ENCODE measurements at regions not wholly inside any gene's neighbourhood (a gene's known extent, or its start where the extent isn't known, plus 50 kb on each side); places are given as distances from the start of the nearest gene placed in this dataset.

DNA sequence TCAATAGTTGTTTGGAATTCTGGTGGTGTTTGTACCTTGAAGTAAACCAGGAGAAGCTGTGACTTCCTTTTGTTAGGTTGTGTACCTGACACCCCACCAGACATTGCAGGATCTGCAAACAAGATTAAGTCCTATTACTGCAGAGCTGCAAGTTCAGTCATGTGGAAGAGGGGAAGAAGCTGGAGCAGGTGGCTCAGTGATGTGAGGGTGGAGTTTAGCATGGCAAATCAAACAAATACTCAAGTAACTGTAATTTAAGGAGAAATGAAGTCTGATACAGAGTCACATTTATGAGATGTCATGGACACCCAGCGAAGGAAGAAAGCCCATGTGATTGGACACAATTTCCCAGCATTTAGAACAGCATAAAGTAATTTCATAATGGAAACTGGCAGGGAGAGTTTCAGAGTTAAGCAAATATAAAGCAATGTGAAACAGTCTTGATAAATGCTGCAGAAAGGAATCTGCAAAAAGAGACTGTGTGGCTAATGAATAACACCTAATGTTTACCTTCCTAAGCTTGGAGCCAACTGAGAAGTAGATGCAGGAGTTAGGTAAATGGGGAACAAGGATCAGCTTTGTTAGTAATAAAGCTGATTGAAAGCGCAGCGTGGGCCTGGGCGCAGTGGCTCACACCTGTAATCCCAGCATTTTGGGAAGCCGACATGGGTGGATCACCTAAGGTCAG lies 249.1 kb downstream of the GBA3 start:
- H3K4me3 Mint-ChIP-seq = no peak overlapping the region
- no peaks in the 10 kb centered on the region for H3K36me3 Mint-ChIP-seq (ENCODE audit: insufficient read depth)
- ATAC-seq (replicated peaks; ENCODE audit: extremely low read depth, poor library complexity, severe bottlenecking) (no peak), DNase-seq (ENCODE audit: low spot score in 2 of 2) (no peak)
- no peaks in the 10 kb centered on the region for H3K27me3 Mint-ChIP-seq
- H3K27ac Mint-ChIP-seq (ENCODE audit: low read depth) = no peak overlapping the region
- H3K4me1 Mint-ChIP-seq = no peaks in the 10 kb centered on the region
- peaks cover 15% of the 10 kb centered on the region for H3K9me3 Mint-ChIP-seq

DNA sequence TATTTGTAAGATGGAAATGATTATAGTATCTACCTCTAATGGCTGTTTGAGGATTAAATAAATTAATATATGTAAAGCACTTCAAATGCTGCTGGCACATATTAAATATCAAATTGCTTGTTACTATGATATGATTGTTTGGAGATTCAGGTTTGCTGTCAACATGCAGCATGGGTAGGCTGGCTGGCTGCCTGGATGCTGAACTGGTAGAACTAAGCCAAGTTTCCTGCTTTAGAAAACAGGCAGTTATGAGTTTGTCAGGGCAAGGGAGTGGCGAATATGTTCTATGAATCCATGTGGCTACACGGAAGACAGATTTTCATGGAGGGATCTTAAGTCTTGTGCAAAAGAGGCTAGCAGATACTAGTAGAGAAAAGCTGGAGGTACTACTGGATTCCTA lies 239.6 kb downstream of the GBA3 start:
- no peak for ATAC-seq (replicated peaks; ENCODE audit: extremely low read depth, poor library complexity, severe bottlenecking)
- H3K27me3 Mint-ChIP-seq = no peaks in the 10 kb centered on the region
- peaks cover 10% of the 10 kb centered on the region for H3K9me3 Mint-ChIP-seq
- no peak overlapping the region for H3K4me3 Mint-ChIP-seq
- no peaks in the 10 kb centered on the region for H3K4me1 Mint-ChIP-seq
- no peak for DNase-seq (ENCODE audit: low spot score in 2 of 2)
- no peak overlapping the region for H3K27ac Mint-ChIP-seq (ENCODE audit: low read depth)
- H3K36me3 Mint-ChIP-seq (ENCODE audit: insufficient read depth) = no peaks in the 10 kb centered on the region

DNA sequence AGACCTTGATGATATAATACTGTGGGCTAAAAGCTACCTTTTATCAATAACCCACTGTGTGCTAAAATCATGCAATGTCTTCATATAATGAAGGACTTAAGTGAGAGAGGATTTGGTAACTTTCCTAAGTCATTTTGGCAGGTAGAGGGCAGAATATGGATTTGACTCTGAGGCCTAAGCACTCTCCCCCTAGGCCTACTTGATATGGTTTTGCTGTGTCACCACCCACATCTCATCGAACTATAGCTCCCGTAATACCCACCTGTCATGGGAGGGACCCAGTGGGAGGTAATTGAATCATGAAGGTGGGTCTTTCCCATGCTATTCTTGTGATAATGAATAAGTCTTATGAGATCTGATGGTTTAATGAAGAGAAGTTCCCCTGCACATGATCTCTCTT lies 229.7 kb downstream of the GBA3 start:
- DNase-seq (ENCODE audit: low spot score in 2 of 2) (no peak), ATAC-seq (replicated peaks; ENCODE audit: extremely low read depth, poor library complexity, severe bottlenecking) (no peak)
- Mint-ChIP-seq H3K27me3 (no peaks in the 10 kb centered on the region), H3K36me3 (ENCODE audit: insufficient read depth) (no peaks in the 10 kb centered on the region), H3K9me3 (peaks cover 29% of the 10 kb centered on the region), H3K4me1 (no peaks in the 10 kb centered on the region), H3K27ac (ENCODE audit: low read depth) (no peak overlapping the region), H3K4me3 (no peak overlapping the region)

DNA sequence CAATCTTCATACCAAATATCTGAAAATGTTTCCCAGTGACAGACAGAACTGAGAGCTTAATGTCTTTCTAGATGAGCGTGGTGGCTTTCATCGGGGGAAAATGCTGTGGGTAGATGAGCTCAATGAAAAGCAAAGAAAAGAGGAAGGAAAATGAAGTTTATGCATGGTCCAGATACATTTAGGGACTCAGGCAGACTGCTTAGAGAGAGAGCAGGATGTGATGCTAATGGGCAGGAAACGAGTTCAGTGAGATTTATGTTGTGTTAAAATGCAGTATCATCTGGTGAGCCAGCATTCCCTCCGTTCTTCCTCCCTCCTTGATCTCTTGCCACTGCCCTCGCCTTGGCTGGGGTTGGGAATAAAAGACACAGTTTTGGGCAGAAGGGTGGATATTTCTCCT lies 229.2 kb downstream of the GBA3 start:
- H3K27ac Mint-ChIP-seq (ENCODE audit: low read depth) = no peak overlapping the region
- H3K36me3 Mint-ChIP-seq (ENCODE audit: insufficient read depth) = no peaks in the 10 kb centered on the region
- H3K4me1 Mint-ChIP-seq = no peaks in the 10 kb centered on the region
- no peak for DNase-seq (ENCODE audit: low spot score in 2 of 2)
- no peaks in the 10 kb centered on the region for H3K27me3 Mint-ChIP-seq
- no peak for ATAC-seq (replicated peaks; ENCODE audit: extremely low read depth, poor library complexity, severe bottlenecking)
- no peak overlapping the region for H3K4me3 Mint-ChIP-seq
- peaks cover 25% of the 10 kb centered on the region for H3K9me3 Mint-ChIP-seq

DNA sequence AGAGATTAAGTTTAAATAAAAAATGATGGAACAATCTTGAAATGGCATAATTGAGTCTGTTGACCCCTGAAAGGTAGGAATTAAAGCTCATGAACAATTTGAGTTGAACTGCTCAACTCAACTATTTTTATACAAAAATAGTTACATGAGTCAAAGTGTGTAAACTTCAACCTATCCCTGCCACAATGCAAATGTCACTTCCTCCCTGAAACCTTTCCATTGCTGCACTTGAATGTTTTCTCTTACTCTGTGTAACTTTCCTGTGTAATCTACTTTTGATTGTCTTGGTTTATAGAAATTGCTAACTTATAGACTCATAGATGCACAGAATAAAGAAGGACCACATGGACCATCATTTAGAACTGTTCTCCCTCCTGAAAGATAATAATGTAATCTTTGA lies 218.5 kb downstream of the GBA3 start:
- H3K4me3 Mint-ChIP-seq = no peak overlapping the region
- ATAC-seq (replicated peaks; ENCODE audit: extremely low read depth, poor library complexity, severe bottlenecking) (no peak), DNase-seq (ENCODE audit: low spot score in 2 of 2) (no peak)
- no peaks in the 10 kb centered on the region for H3K27me3 Mint-ChIP-seq
- no peaks in the 10 kb centered on the region for H3K4me1 Mint-ChIP-seq
- H3K9me3 Mint-ChIP-seq = peaks cover 18% of the 10 kb centered on the region
- H3K36me3 Mint-ChIP-seq (ENCODE audit: insufficient read depth) = no peaks in the 10 kb centered on the region
- H3K27ac Mint-ChIP-seq (ENCODE audit: low read depth) = no peak overlapping the region

DNA sequence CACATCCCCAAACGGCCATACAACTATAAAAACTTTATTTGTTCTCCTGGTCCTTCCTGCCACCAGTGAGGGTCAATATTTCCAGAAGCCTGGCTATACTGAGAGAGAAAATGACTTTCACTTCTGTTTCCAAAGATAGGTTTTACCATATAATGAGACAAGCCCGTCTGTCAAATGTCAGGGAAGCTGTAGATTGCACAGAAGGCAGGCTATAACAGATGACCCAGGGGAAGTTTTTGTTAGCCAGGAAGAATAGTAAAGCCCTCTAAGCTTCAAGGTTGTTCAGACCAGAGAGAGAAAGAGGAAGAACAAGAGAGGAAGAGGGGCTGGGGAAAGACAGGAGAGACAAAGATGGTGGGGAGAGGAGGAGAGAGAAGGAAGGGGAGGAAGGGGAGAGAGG lies 217.5 kb downstream of the GBA3 start:
- Mint-ChIP-seq H3K4me3 (no peak overlapping the region), H3K27me3 (no peaks in the 10 kb centered on the region), H3K36me3 (ENCODE audit: insufficient read depth) (no peaks in the 10 kb centered on the region), H3K9me3 (peaks cover 18% of the 10 kb centered on the region), H3K27ac (ENCODE audit: low read depth) (no peak overlapping the region), H3K4me1 (no peaks in the 10 kb centered on the region)
- DNase-seq (ENCODE audit: low spot score in 2 of 2) (no peak), ATAC-seq (replicated peaks; ENCODE audit: extremely low read depth, poor library complexity, severe bottlenecking) (no peak)

DNA sequence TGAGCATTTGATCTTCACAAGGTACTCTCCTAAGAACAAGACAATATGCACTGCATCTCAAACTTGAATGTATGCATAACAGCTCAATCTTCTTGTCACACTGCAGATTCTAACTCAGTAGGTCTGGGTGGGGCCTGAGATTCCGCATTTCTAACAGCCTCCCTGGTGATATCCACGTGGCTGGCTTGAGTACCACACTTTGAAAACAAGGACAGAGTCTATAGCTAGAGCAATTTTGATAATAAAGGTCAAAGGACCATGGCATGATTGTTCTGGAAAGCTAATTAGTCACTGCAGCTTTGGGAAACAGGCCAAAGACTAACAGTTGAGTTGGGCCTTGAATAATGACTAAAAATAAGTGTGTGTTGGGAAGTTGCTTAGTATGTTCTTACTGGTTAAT lies 213.3 kb downstream of the GBA3 start:
- ATAC-seq (replicated peaks; ENCODE audit: extremely low read depth, poor library complexity, severe bottlenecking) = no peak
- Mint-ChIP-seq H3K27me3 (no peaks in the 10 kb centered on the region), H3K4me1 (no peaks in the 10 kb centered on the region)

DNA sequence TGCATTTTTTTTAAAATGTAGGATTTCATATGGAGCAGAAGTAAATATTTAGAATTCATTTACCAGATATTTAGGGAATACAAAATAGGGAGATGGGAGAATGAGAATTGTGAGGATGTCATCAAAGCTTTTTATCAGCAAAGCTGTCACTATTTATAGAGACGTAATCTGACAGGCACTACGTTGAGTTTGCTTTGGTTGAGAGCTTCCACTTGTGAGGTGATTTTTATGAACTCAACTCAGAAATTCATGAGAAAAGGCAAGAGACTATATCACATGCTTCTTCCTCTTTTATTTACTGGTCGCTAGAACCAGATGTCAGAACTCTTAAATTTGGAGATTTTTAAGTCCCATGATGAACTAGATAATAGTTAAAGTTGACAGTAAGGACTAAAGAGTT lies 211.2 kb downstream of the GBA3 start:
- H3K4me1 Mint-ChIP-seq = no peaks in the 10 kb centered on the region
- H3K36me3 Mint-ChIP-seq (ENCODE audit: insufficient read depth) = no peaks in the 10 kb centered on the region
- no peak for ATAC-seq (replicated peaks; ENCODE audit: extremely low read depth, poor library complexity, severe bottlenecking)
- H3K27me3 Mint-ChIP-seq = no peaks in the 10 kb centered on the region
- DNase-seq (ENCODE audit: low spot score in 2 of 2) = no peak
- H3K4me3 Mint-ChIP-seq = no peak overlapping the region
- no peak overlapping the region for H3K27ac Mint-ChIP-seq (ENCODE audit: low read depth)
- H3K9me3 Mint-ChIP-seq = peaks cover 6% of the 10 kb centered on the region

More for the DNA sequence above, 213.3 kb downstream of the GBA3 start:
- H3K9me3 Mint-ChIP-seq = peaks cover 18% of the 10 kb centered on the region
- H3K27ac Mint-ChIP-seq (ENCODE audit: low read depth) = no peak overlapping the region
- no peak overlapping the region for H3K4me3 Mint-ChIP-seq
- no peaks in the 10 kb centered on the region for H3K36me3 Mint-ChIP-seq (ENCODE audit: insufficient read depth)
- no peak for DNase-seq (ENCODE audit: low spot score in 2 of 2)

DNA sequence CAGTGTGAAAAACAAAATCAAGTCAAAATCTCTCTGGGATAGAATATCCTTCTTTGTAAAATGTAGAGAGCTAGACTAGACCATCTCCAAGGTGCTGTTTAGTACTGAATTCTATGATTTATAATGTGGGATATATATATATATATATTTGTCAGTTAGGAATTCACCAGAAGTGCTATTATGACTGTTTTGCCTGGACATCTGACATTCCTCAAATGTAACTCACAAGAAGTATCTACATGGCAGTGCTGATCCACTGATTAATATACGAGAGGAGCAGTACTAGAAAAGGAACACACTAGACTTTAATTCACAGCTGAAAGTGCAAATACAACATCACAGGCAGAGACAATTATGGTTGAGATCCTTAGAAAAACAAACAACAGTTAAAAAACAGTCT lies 208.9 kb downstream of the GBA3 start:
- DNase-seq (ENCODE audit: low spot score in 2 of 2) (no peak), ATAC-seq (replicated peaks; ENCODE audit: extremely low read depth, poor library complexity, severe bottlenecking) (no peak)
- H3K36me3 Mint-ChIP-seq (ENCODE audit: insufficient read depth) = no peaks in the 10 kb centered on the region
- no peaks in the 10 kb centered on the region for H3K4me1 Mint-ChIP-seq
- no peak overlapping the region for H3K27ac Mint-ChIP-seq (ENCODE audit: low read depth)
- H3K27me3 Mint-ChIP-seq = no peaks in the 10 kb centered on the region
- H3K4me3 Mint-ChIP-seq = no peak overlapping the region
- H3K9me3 Mint-ChIP-seq = no peaks in the 10 kb centered on the region

DNA sequence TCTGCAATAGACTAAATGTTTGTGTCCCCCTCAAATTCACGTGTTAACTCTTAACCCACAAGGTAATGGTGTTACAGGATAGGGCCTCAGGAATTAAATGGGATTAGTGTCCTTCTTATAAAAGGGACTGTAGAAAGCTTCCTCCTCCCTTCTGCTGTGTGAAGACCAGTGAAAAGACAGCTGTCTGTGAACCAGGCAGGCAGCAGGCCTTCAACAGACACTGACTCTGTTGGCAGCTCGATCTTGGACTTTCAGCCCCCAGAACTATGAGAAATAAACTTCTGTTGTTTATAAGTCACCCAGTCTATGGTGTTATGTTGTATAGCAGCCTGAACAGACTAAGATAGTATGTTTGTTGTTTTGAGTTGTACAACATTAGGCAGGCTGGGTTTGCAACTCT lies 208.1 kb downstream of the GBA3 start:
- no peak for ATAC-seq (replicated peaks; ENCODE audit: extremely low read depth, poor library complexity, severe bottlenecking)
- Mint-ChIP-seq H3K4me3 (no peak overlapping the region), H3K27me3 (no peaks in the 10 kb centered on the region), H3K27ac (ENCODE audit: low read depth) (no peak overlapping the region), H3K4me1 (no peaks in the 10 kb centered on the region), H3K9me3 (no peaks in the 10 kb centered on the region), H3K36me3 (ENCODE audit: insufficient read depth) (no peaks in the 10 kb centered on the region)
- no peak for DNase-seq (ENCODE audit: low spot score in 2 of 2)

DNA sequence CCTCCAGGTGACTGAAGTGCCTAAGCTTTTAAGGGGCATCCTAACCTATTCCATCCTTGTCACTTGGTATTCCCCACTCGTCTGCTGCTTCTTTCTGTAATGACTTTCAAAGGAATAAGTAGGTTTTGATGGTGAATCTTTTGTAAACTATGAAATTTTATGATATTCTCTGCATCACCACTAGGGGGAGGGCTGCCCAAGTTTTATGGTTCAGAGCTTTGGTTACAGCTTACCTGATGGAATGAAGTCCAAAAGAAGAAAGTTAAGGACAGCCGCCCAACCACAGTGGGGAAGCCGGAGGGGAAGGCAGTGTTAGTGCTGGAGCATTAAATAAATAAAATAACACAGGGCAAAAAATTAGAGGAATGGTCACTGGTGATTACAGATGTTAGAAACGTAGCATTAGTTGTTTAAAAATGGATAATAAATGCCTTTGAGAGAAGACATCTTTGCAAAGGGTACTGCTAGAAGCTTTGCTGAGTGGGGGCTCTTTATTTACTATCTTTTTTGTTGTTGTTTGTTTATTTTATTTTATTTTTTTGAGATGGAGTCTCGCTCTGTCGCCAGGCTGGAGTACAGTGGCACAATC lies 204.9 kb downstream of the GBA3 start:
- Mint-ChIP-seq H3K27me3 (no peaks in the 10 kb centered on the region), H3K27ac (ENCODE audit: low read depth) (no peak overlapping the region), H3K4me3 (no peak overlapping the region), H3K4me1 (no peaks in the 10 kb centered on the region), H3K36me3 (ENCODE audit: insufficient read depth) (no peaks in the 10 kb centered on the region), H3K9me3 (peaks cover 6% of the 10 kb centered on the region)
- DNase-seq (ENCODE audit: low spot score in 2 of 2) (no peak), ATAC-seq (replicated peaks; ENCODE audit: extremely low read depth, poor library complexity, severe bottlenecking) (no peak)

DNA sequence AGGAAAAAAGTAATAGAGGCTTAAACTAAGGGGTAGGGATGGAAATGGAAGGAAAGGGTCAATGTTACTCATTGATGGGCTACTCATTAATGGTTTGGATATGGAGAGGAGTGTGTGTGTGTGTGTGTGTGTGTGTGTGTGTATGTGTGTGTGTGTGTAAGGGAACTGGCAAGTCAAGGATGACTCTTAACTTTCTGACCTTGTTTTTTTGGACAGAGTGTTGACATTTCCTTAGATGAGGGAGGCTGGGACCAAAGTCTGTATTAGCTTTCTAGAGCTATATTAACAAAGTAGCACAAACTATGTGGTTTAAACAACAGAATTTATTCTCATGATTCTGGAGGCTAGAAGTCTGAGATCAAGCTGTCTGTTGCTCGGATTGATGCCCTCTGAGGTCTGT lies 202.7 kb downstream of the GBA3 start:
- DNase-seq (ENCODE audit: low spot score in 2 of 2) = no peak
- Mint-ChIP-seq H3K4me1 (no peaks in the 10 kb centered on the region), H3K27me3 (no peaks in the 10 kb centered on the region), H3K36me3 (ENCODE audit: insufficient read depth) (no peaks in the 10 kb centered on the region), H3K27ac (ENCODE audit: low read depth) (no peak overlapping the region), H3K9me3 (peaks cover 6% of the 10 kb centered on the region), H3K4me3 (no peak overlapping the region)
- no peak for ATAC-seq (replicated peaks; ENCODE audit: extremely low read depth, poor library complexity, severe bottlenecking)

DNA sequence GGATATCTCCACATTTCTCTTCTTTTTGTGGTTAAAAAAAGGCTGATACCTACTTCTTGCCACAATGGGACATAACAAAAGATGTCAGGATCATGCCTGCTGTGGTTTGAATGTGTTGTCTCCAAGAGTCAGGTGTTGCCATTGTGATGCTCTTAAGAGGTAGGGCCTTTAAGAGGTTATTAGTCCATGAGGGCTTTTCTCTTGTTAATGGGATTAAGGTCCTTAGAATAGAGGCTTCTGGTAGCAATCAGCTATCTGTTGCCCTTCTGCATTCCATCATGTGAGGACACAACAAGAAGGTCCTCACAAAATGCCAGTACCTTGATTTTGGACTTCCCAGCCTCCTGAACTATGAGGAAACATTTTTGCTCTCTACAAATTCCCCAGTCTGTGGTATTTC lies 191.4 kb downstream of the GBA3 start:
- H3K4me1 Mint-ChIP-seq = no peaks in the 10 kb centered on the region
- peaks cover 3% of the 10 kb centered on the region for H3K9me3 Mint-ChIP-seq
- no peaks in the 10 kb centered on the region for H3K27me3 Mint-ChIP-seq
- DNase-seq (ENCODE audit: low spot score in 2 of 2) = no peak
- no peak overlapping the region for H3K4me3 Mint-ChIP-seq
- no peaks in the 10 kb centered on the region for H3K36me3 Mint-ChIP-seq (ENCODE audit: insufficient read depth)
- no peak overlapping the region for H3K27ac Mint-ChIP-seq (ENCODE audit: low read depth)
- no peak for ATAC-seq (replicated peaks; ENCODE audit: extremely low read depth, poor library complexity, severe bottlenecking)

Measured in central memory CD8-positive, alpha-beta T cell (primary cell).